ENCODE measurements at regions not wholly inside any gene's neighbourhood (a gene's known extent, or its start where the extent isn't known, plus 50 kb on each side); places are given as distances from the start of the nearest gene placed in this dataset.
"Not testable (repeated sequence)": the region's sequence is repeated elsewhere in the genome, so short reads cannot be mapped to it uniquely, and the experiment has no call there.

GRCh38 chr7:68938151-68938550 lies 660.1 kb upstream of the AUTS2 start:
- intact Hi-C loops (cut with DNase I): no loop called here
- DNase-seq: no peak

GRCh38 chr7:68943786-68944185 lies 654.5 kb upstream of the AUTS2 start:
- no peak for DNase-seq
- intact Hi-C loops (cut with DNase I): no loop called here

GRCh38 chr7:68955656-68956055 lies 642.6 kb upstream of the AUTS2 start:
- no peak for DNase-seq
- intact Hi-C loops (cut with DNase I): no loop called here

GRCh38 chr7:68958571-68958970 lies 639.7 kb upstream of the AUTS2 start:
- no peak for DNase-seq
- intact Hi-C loops (cut with DNase I): no loop called here

- DNase-seq: no peak
- intact Hi-C loops (cut with DNase I): no loop called here
Observed at GRCh38 chr7:68963552-68963951, 634.7 kb upstream of the AUTS2 start.

- DNase-seq: no peak
- intact Hi-C loops (cut with DNase I): no loop called here
Observed at GRCh38 chr7:68964060-68964459, 634.2 kb upstream of the AUTS2 start.

GRCh38 chr7:68965351-68965750 lies 632.9 kb upstream of the AUTS2 start:
- intact Hi-C loops (cut with DNase I): no loop called here
- no peak for DNase-seq

GRCh38 chr7:68967598-68967997 lies 630.7 kb upstream of the AUTS2 start:
- intact Hi-C loops (cut with DNase I): no loop called here

GRCh38 chr7:68969571-68969970 lies 628.7 kb upstream of the AUTS2 start:
- intact Hi-C loops (cut with DNase I): no loop called here
- DNase-seq: no peak

More at GRCh38 chr7:68967598-68967997, 630.7 kb upstream of the AUTS2 start:
- no peak for DNase-seq

GRCh38 chr7:68971634-68972340 lies 626.5 kb upstream of the AUTS2 start:
- intact Hi-C loops (cut with DNase I): no loop called here
- DNase-seq: no peak

GRCh38 chr7:68977385-68978055 lies 620.8 kb upstream of the AUTS2 start:
- intact Hi-C loops (cut with DNase I): no loop called here
- DNase-seq: no peak

- DNase-seq: no peak
- intact Hi-C loops (cut with DNase I): no loop called here
Observed at GRCh38 chr7:68978710-68979109, 619.6 kb upstream of the AUTS2 start.

GRCh38 chr7:68980011-68980410 lies 618.3 kb upstream of the AUTS2 start:
- intact Hi-C loops (cut with DNase I): no loop called here
- no peak for DNase-seq

- DNase-seq; intact Hi-C loops (cut with DNase I): not testable (repeated sequence)
Observed at GRCh38 chr7:68980432-68980831, 617.8 kb upstream of the AUTS2 start.

GRCh38 chr7:68984306-68984705 lies 614.0 kb upstream of the AUTS2 start:
- peak in 8 of 10 donors; percentile 47 to 91 (median 62) for DNase-seq
- intact Hi-C loops (cut with DNase I): no loop called here

- intact Hi-C loops (cut with DNase I): no loop called here
- no peak for DNase-seq
Observed at GRCh38 chr7:68994841-68995240, 603.4 kb upstream of the AUTS2 start.

GRCh38 chr7:68998136-68998535 lies 600.1 kb upstream of the AUTS2 start:
- DNase-seq: no peak
- intact Hi-C loops (cut with DNase I): no loop called here

GRCh38 chr7:69002416-69002815 lies 595.9 kb upstream of the AUTS2 start:
- intact Hi-C loops (cut with DNase I): no loop called here
- DNase-seq: no peak

GRCh38 chr7:69012149-69012548 lies 586.1 kb upstream of the AUTS2 start:
- intact Hi-C loops (cut with DNase I): no loop called here
- DNase-seq: no peak

- intact Hi-C loops (cut with DNase I): no loop called here
- no peak for DNase-seq
Observed at GRCh38 chr7:69017208-69017607, 581.1 kb upstream of the AUTS2 start.

GRCh38 chr7:69018200-69018599 lies 580.1 kb upstream of the AUTS2 start:
- peak in 1 of 10 donors; percentile 75 for DNase-seq
- intact Hi-C loops (cut with DNase I): no loop called here

GRCh38 chr7:69019437-69019836 lies 578.8 kb upstream of the AUTS2 start:
- no peak for DNase-seq
- intact Hi-C loops (cut with DNase I): no loop called here
